ENCODE measurements at regions not wholly inside any gene's neighbourhood (a gene's known extent, or its start where the extent isn't known, plus 50 kb on each side); places are given as distances from the start of the nearest gene placed in this dataset.

DNA sequence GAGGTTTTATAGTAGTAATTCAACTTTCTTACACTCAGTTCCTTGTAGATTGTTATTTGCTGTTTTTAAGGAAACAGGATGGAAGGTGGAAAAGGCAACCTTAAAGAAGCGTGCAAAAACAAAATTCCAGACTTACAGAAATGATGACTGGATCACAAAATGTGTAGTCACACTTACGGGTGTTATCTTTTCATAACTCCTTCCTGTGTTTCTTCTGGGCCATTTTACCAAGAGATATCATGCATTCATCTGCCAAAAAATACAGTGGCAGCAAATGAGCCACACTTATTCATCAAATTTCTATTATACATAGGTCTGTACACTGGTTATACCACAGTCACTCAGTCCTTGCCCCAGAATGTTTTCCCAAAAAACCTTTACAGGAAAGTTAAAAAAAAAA is 94.3 kb upstream of the IL6 start (continued):
- TF ChIP-seq, protein P1, sequence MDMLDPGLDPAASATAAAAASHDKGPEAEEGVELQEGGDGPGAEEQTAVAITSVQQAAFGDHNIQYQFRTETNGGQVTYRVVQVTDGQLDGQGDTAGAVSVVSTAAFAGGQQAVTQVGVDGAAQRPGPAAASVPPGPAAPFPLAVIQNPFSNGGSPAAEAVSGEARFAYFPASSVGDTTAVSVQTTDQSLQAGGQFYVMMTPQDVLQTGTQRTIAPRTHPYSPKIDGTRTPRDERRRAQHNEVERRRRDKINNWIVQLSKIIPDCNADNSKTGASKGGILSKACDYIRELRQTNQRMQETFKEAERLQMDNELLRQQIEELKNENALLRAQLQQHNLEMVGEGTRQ (IDR thresholded peaks at IDR 0.05): no peak
- TF ChIP-seq EHF (CRISPR knock-in tag; IDR thresholded peaks at IDR 0.05) (no peak), RARB (CRISPR knock-in tag; IDR thresholded peaks at IDR 0.05) (no peak)

DNA sequence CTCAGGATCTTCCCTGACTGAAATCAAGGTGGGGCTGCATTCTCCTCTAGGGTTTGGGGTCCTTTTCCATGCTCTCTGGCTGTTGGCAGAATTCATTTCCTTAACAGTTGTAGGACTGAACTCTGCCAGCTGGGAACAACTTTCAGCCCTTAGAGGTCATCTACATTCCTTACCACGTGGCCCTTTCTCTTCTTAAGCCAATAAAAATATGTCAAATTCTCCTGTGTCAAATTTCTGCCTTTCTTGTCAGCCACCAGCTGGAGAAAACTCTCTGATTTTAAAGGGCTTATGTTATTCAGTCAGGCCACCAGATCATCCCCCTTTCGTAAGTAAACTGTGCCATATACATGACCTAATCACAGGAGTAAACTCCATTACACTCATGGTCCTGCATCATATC is 95.3 kb upstream of the IL6 start:
- ATAC-seq (no peak), DNase-seq (ENCODE audit: low read depth in 1 of 2, low spot score in 1 of 2) (no peak), FAIRE-seq (no peak)
- POLR2A ChIA-PET: no interaction called here
- no peaks in the 10 kb centered on the region for H3K9me3 ChIP-seq
- WGBS (ENCODE audit: missing lambda C conversion rate): 29% methylated on average over 2 of the region's 2 CpGs
- H3K27ac ChIP-seq: no peak overlapping the region
- TF ChIP-seq RFX5 (IDR thresholded peaks at IDR 0.05) (no peak), EHMT2 (IDR thresholded peaks at IDR 0.05; ENCODE audit: low read depth) (no peak), RCOR1 (IDR thresholded peaks at IDR 0.05; ENCODE audit: low read depth, low read length) (no peak), FOSB (CRISPR knock-in tag; IDR thresholded peaks at IDR 0.05) (no peak), FOSL2 (IDR thresholded peaks at IDR 0.05) (no peak), FOSL2 (CRISPR knock-in tag; IDR thresholded peaks at IDR 0.05) (no peak), ZFP36 (IDR thresholded peaks at IDR 0.05; ENCODE audit: borderline replicate concordance, partially characterized antibody) (no peak), CHD2 (IDR thresholded peaks at IDR 0.05; ENCODE audit: low read length, partially characterized antibody) (no peak), MAFK (IDR thresholded peaks at IDR 0.05; ENCODE audit: partially characterized antibody) (no peak), EP300 (IDR thresholded peaks at IDR 0.05) (no peak), POLR2AphosphoS2 (conservative IDR thresholded peaks at IDR 0.05; ENCODE audit: low read length) (no peak), RNF2 (IDR thresholded peaks at IDR 0.05; ENCODE audit: borderline replicate concordance, low read depth) (no peak), SMC3 (IDR thresholded peaks at IDR 0.05) (no peak), SREBF2 (IDR thresholded peaks at IDR 0.05) (no peak), HOXB13 (CRISPR knock-in tag; IDR thresholded peaks at IDR 0.05; ENCODE audit: low read depth) (no peak), CHD4 (IDR thresholded peaks at IDR 0.05; ENCODE audit: borderline replicate concordance) (no peak), NFE2L2 (conservative IDR thresholded peaks at IDR 0.05; ENCODE audit: low read length) (no peak)
- TF ChIP-seq, protein P2, sequence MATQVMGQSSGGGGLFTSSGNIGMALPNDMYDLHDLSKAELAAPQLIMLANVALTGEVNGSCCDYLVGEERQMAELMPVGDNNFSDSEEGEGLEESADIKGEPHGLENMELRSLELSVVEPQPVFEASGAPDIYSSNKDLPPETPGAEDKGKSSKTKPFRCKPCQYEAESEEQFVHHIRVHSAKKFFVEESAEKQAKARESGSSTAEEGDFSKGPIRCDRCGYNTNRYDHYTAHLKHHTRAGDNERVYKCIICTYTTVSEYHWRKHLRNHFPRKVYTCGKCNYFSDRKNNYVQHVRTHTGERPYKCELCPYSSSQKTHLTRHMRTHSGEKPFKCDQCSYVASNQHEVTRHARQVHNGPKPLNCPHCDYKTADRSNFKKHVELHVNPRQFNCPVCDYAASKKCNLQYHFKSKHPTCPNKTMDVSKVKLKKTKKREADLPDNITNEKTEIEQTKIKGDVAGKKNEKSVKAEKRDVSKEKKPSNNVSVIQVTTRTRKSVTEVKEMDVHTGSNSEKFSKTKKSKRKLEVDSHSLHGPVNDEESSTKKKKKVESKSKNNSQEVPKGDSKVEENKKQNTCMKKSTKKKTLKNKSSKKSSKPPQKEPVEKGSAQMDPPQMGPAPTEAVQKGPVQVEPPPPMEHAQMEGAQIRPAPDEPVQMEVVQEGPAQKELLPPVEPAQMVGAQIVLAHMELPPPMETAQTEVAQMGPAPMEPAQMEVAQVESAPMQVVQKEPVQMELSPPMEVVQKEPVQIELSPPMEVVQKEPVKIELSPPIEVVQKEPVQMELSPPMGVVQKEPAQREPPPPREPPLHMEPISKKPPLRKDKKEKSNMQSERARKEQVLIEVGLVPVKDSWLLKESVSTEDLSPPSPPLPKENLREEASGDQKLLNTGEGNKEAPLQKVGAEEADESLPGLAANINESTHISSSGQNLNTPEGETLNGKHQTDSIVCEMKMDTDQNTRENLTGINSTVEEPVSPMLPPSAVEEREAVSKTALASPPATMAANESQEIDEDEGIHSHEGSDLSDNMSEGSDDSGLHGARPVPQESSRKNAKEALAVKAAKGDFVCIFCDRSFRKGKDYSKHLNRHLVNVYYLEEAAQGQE (IDR thresholded peaks at IDR 0.05): no peak
- TF ChIP-seq, protein P3, sequence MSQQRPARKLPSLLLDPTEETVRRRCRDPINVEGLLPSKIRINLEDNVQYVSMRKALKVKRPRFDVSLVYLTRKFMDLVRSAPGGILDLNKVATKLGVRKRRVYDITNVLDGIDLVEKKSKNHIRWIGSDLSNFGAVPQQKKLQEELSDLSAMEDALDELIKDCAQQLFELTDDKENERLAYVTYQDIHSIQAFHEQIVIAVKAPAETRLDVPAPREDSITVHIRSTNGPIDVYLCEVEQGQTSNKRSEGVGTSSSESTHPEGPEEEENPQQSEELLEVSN (IDR thresholded peaks at IDR 0.05; ENCODE audit: borderline replicate concordance, low read depth): no peak
- H3K4me1 ChIP-seq: no peaks in the 10 kb centered on the region
- no peak overlapping the region for H3K4me2 ChIP-seq
- H3K4me3 ChIP-seq: no peak overlapping the region
- CTCF ChIA-PET: interaction anchor here (1.5 kb wide), 1 partner anchor 71 kb away, joined by 6 read pairs; no protein-coding TSS in a partner anchor

DNA sequence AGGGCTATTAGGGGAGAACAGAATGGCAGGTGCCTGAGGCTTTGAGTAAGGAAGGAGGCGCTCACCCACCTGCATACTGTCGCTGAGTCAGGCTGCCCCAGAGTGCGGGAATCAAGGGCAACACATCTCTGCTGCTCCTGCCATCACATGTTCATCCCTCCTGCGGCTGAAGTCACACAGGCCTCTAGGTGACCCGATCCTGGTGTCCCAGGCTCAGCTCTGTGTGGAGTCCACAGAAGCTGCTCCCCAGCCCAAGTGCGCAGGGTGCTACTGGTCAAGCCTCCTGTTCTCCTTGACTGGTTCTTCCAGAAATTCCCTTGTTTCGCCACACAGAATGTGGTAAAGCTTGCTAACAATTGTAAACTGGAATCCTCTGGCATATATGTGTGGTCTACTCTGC is 96.9 kb upstream of the IL6 start:
- DNase-seq (ENCODE audit: low read depth in 1 of 2, low spot score in 1 of 2): no peak
- ChIA-PET POLR2A (no interaction called here), CTCF (interaction anchor here (1.0 kb wide), 1 partner anchor 70 kb away, joined by 3 read pairs; no protein-coding TSS in a partner anchor)
- Histone ChIP-seq H3K27ac (no peak overlapping the region), H3K4me1 (no peaks in the 10 kb centered on the region), H3K4me3 (no peak overlapping the region), H3K9me3 (no peaks in the 10 kb centered on the region), H3K4me2 (no peak overlapping the region)
- 72% methylated on average over 7 of the region's 7 CpGs for WGBS (ENCODE audit: missing lambda C conversion rate)
- no peak for ATAC-seq
- no peak for FAIRE-seq
- TF ChIP-seq JUN (IDR thresholded peaks at IDR 0.05) (no peak), CHD2 (IDR thresholded peaks at IDR 0.05; ENCODE audit: low read length, partially characterized antibody) (no peak), POLR2AphosphoS2 (conservative IDR thresholded peaks at IDR 0.05; ENCODE audit: low read length) (no peak), FOSB (CRISPR knock-in tag; IDR thresholded peaks at IDR 0.05) (no peak), CBX2 (IDR thresholded peaks at IDR 0.05; ENCODE audit: borderline replicate concordance, low read depth) (no peak), PHF8 (IDR thresholded peaks at IDR 0.05; ENCODE audit: borderline replicate concordance, low read depth) (no peak), POLR2A (IDR thresholded peaks at IDR 0.05; ENCODE audit: low read length) (no peak), HOXB5 (CRISPR knock-in tag; IDR thresholded peaks at IDR 0.05) (no peak)
- TF ChIP-seq, protein P4, sequence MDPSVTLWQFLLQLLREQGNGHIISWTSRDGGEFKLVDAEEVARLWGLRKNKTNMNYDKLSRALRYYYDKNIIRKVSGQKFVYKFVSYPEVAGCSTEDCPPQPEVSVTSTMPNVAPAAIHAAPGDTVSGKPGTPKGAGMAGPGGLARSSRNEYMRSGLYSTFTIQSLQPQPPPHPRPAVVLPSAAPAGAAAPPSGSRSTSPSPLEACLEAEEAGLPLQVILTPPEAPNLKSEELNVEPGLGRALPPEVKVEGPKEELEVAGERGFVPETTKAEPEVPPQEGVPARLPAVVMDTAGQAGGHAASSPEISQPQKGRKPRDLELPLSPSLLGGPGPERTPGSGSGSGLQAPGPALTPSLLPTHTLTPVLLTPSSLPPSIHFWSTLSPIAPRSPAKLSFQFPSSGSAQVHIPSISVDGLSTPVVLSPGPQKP (IDR thresholded peaks at IDR 0.05; ENCODE audit: low read depth, low read length): no peak
- TF ChIP-seq, protein P2 (IDR thresholded peaks at IDR 0.05): no peak
